Uterus (tissue), 2 donors: ENCODE measurements at regions not wholly inside any gene's neighbourhood (a gene's known extent, or its start where the extent isn't known, plus 50 kb on each side); places are given as distances from the start of the nearest gene placed in this dataset.

ENCODE experiments used
- POLR2A ChIP-seq, 2 donors: fragments of 450-650 bp; IDR thresholded peaks; one replicate each; pipeline ENCODE4 v1.6.1; 2016; ENCODE audit warnings: antibody characterized with exemption in 2 of 2, mild to moderate bottlenecking in 1 of 2, moderate library complexity in 1 of 2
- TF ChIP-seq, protein P1 (sequence below), 4 experiments: fragments of 200-600 bp in 2 of 4; fragments of 450-650 bp in 2 of 4; sonication (generic) in 2 of 4; IDR thresholded peaks; one replicate each; pipeline ENCODE4 v1.5.1; 2016 to 2019; ENCODE audit warnings: antibody characterized with exemption in 4 of 4, mild to moderate bottlenecking in 2 of 4, moderate library complexity in 1 of 4

DNA sequence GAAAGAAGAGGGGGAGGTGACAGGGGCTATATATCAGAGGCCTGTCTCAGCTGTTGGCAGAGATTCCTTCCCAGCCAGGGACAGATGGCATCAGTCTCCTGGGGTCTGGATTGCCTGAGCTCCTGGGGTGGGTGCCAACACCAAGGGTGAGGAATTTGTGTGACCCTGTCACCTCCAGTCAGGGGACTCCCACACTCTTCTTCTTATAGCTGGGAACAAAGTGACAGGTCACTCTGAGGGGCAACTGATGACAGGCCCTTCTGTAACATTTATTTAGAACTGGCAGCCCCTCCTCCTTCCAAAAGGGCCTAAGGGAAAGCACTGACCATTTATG is 53.7 kb upstream of the DUSP5 start:
- TF ChIP-seq, protein P1, sequence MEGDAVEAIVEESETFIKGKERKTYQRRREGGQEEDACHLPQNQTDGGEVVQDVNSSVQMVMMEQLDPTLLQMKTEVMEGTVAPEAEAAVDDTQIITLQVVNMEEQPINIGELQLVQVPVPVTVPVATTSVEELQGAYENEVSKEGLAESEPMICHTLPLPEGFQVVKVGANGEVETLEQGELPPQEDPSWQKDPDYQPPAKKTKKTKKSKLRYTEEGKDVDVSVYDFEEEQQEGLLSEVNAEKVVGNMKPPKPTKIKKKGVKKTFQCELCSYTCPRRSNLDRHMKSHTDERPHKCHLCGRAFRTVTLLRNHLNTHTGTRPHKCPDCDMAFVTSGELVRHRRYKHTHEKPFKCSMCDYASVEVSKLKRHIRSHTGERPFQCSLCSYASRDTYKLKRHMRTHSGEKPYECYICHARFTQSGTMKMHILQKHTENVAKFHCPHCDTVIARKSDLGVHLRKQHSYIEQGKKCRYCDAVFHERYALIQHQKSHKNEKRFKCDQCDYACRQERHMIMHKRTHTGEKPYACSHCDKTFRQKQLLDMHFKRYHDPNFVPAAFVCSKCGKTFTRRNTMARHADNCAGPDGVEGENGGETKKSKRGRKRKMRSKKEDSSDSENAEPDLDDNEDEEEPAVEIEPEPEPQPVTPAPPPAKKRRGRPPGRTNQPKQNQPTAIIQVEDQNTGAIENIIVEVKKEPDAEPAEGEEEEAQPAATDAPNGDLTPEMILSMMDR (IDR thresholded peaks at IDR 0.05) = no peak
- TF ChIP-seq POLR2A (IDR thresholded peaks at IDR 0.05) = no peak
